ENCODE measurements at regions not wholly inside any gene's neighbourhood (a gene's known extent, or its start where the extent isn't known, plus 50 kb on each side); places are given as distances from the start of the nearest gene placed in this dataset.

- TF ChIP-seq MLX (CRISPR knock-in tag; conservative IDR thresholded peaks at IDR 0.05) (no peak), FOXM1 (IDR thresholded peaks at IDR 0.05; ENCODE audit: low read depth) (no peak), FOXM1 (CRISPR knock-in tag; IDR thresholded peaks at IDR 0.05; ENCODE audit: low read depth) (no peak), ZNF764 (CRISPR knock-in tag; IDR thresholded peaks at IDR 0.05; ENCODE audit: low read depth) (no peak), ZNF740 (CRISPR knock-in tag; IDR thresholded peaks at IDR 0.05) (no peak), ZNF740 (tag; IDR thresholded peaks at IDR 0.05) (no peak), ZNF584 (CRISPR knock-in tag; IDR thresholded peaks at IDR 0.05; ENCODE audit: low read depth) (no peak), FOXP4 (CRISPR knock-in tag; IDR thresholded peaks at IDR 0.05; ENCODE audit: borderline replicate concordance) (no peak), ARID4B (CRISPR knock-in tag; IDR thresholded peaks at IDR 0.05) (no peak), ZNF133 (CRISPR knock-in tag; IDR thresholded peaks at IDR 0.05) (no peak)
Observed at GRCh38 chr5:119996128-119996527, 366.8 kb downstream of the FAM170A start (continued).

All from K562 (cell line).